C4-2B (cell line): ENCODE measurements at regions not wholly inside any gene's neighbourhood (a gene's known extent, or its start where the extent isn't known, plus 50 kb on each side); places are given as distances from the start of the nearest gene placed in this dataset.

ENCODE experiments used
- CTCF ChIP-seq: fragments of 450-650 bp; conservative IDR thresholded peaks from 2 replicates; pipeline ENCODE4 v1.5.1; 2017; ENCODE audit warnings: mild to moderate bottlenecking
- ZFX ChIP-seq: fragments of 450-650 bp; IDR thresholded peaks from 2 replicates; pipeline ENCODE4 v1.6.1; 2017

GRCh38 chr2:37746883-37747282 is 75.4 kb upstream of the CDC42EP3 start:
- TF ChIP-seq CTCF (no peak), ZFX (no peak)
